ENCODE measurements at regions not wholly inside any gene's neighbourhood (a gene's known extent, or its start where the extent isn't known, plus 50 kb on each side); places are given as distances from the start of the nearest gene placed in this dataset.

- H2AFZ ChIP-seq (ENCODE audit: low read depth, low read length): no peak overlapping the region
- H3K4me3 ChIP-seq (ENCODE audit: low read depth in 1 of 2, low read length in 2 of 2): no peak overlapping the region
- H3K36me3 ChIP-seq (ENCODE audit: insufficient read depth, low read length): no peaks in the 10 kb centered on the region
- TF ChIP-seq EZH2 (IDR thresholded peaks at IDR 0.05; ENCODE audit: borderline replicate concordance, low read depth, low read length, severe bottlenecking) (no peak), CTCF (IDR thresholded peaks at IDR 0.05; ENCODE audit: borderline replicate concordance, extremely low read depth, low read length, poor library complexity, severe bottlenecking) (no peak)
- H3K9ac ChIP-seq (ENCODE audit: low read depth, low read length): no peak overlapping the region
- no peaks in the 10 kb centered on the region for H3K79me2 ChIP-seq (ENCODE audit: insufficient read depth, low read length)
- H3K27ac ChIP-seq (ENCODE audit: low read length): no peak overlapping the region
- no peaks in the 10 kb centered on the region for H3K4me1 ChIP-seq (ENCODE audit: insufficient read depth, low read length)
- H4K20me1 ChIP-seq (ENCODE audit: insufficient read depth, low read length): no peaks in the 10 kb centered on the region
- no peak for DNase-seq
- H3K9me3 ChIP-seq (ENCODE audit: insufficient read depth, low read length, severe bottlenecking): no peaks in the 10 kb centered on the region
- no peak for ATAC-seq (ENCODE audit: insufficient read depth, low read depth)
- H3K4me2 ChIP-seq (ENCODE audit: insufficient read depth, low read length): no peak overlapping the region
- H3K27me3 ChIP-seq (ENCODE audit: insufficient read depth, low read length, poor library complexity): peaks cover 2% of the 10 kb centered on the region
These were observed 221.2 kb downstream of the DMRT2 start for GRCh38 chr9:1271367-1271766.

DNA sequence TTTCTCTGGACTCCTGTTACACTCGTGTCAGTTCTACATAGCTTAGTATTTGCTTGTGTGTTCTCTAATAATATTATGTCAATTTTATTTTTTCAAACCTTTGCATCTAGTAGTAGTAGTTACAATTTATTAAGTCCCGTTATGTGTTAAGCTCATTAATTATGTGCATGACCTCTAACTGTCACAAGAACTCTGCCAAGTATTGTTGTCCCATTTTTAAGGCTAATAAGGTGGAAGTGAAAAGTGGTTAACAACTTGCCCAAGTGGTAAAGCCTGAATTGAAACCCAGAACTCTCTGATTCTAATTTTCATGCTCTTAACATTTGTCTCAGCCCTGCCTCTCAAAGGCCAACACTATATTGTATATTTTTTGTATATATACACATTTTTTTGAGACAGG, 221.6 kb downstream of the DMRT2 start:
- Histone ChIP-seq H3K9ac (ENCODE audit: low read depth, low read length) (no peak overlapping the region), H3K4me2 (ENCODE audit: insufficient read depth, low read length) (no peak overlapping the region), H3K79me2 (ENCODE audit: insufficient read depth, low read length) (no peaks in the 10 kb centered on the region), H3K9me3 (ENCODE audit: insufficient read depth, low read length, severe bottlenecking) (no peaks in the 10 kb centered on the region), H4K20me1 (ENCODE audit: insufficient read depth, low read length) (no peaks in the 10 kb centered on the region), H3K4me3 (ENCODE audit: low read depth in 1 of 2, low read length in 2 of 2) (no peak overlapping the region), H3K27me3 (ENCODE audit: insufficient read depth, low read length, poor library complexity) (peaks cover 2% of the 10 kb centered on the region), H3K27ac (ENCODE audit: low read length) (no peak overlapping the region), H2AFZ (ENCODE audit: low read depth, low read length) (no peak overlapping the region), H3K36me3 (ENCODE audit: insufficient read depth, low read length) (no peaks in the 10 kb centered on the region), H3K4me1 (ENCODE audit: insufficient read depth, low read length) (no peaks in the 10 kb centered on the region)
- ATAC-seq (ENCODE audit: insufficient read depth, low read depth): no peak
- no peak for DNase-seq
- TF ChIP-seq EZH2 (IDR thresholded peaks at IDR 0.05; ENCODE audit: borderline replicate concordance, low read depth, low read length, severe bottlenecking): no peak
- no peak for TF ChIP-seq CTCF (IDR thresholded peaks at IDR 0.05; ENCODE audit: borderline replicate concordance, extremely low read depth, low read length, poor library complexity, severe bottlenecking)

DNA sequence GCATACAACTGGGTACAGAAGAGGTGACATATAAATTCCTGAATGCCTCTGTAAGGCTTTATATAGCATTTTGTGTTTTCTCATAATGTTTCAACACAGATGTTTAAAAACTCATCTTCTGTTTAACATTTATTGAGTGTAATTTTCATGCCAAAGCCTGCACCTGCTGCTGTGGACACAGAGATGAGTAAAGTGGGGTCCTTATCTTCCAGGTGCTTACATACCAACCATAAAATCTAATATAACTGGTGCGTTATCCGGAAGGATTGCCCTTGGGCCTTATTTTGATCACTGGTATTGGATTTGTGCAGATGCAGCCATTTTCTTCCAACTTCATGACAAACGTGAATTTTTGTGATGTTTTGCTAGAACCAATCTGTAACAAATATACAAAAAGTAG, 222.3 kb downstream of the DMRT2 start:
- Histone ChIP-seq H3K27ac (ENCODE audit: low read length) (no peak overlapping the region), H3K9me3 (ENCODE audit: insufficient read depth, low read length, severe bottlenecking) (no peaks in the 10 kb centered on the region), H3K9ac (ENCODE audit: low read depth, low read length) (no peak overlapping the region), H3K4me3 (ENCODE audit: low read depth in 1 of 2, low read length in 2 of 2) (no peak overlapping the region), H4K20me1 (ENCODE audit: insufficient read depth, low read length) (no peaks in the 10 kb centered on the region), H3K27me3 (ENCODE audit: insufficient read depth, low read length, poor library complexity) (peaks cover 2% of the 10 kb centered on the region), H3K4me1 (ENCODE audit: insufficient read depth, low read length) (no peaks in the 10 kb centered on the region), H2AFZ (ENCODE audit: low read depth, low read length) (no peak overlapping the region), H3K4me2 (ENCODE audit: insufficient read depth, low read length) (no peak overlapping the region), H3K79me2 (ENCODE audit: insufficient read depth, low read length) (no peaks in the 10 kb centered on the region), H3K36me3 (ENCODE audit: insufficient read depth, low read length) (no peaks in the 10 kb centered on the region)
- TF ChIP-seq CTCF (IDR thresholded peaks at IDR 0.05; ENCODE audit: borderline replicate concordance, extremely low read depth, low read length, poor library complexity, severe bottlenecking) (no peak), EZH2 (IDR thresholded peaks at IDR 0.05; ENCODE audit: borderline replicate concordance, low read depth, low read length, severe bottlenecking) (no peak)
- ATAC-seq (ENCODE audit: insufficient read depth, low read depth) (no peak), DNase-seq (no peak)

- no peak overlapping the region for H3K4me2 ChIP-seq (ENCODE audit: insufficient read depth, low read length)
- no peak overlapping the region for H2AFZ ChIP-seq (ENCODE audit: low read depth, low read length)
- no peak overlapping the region for H3K9ac ChIP-seq (ENCODE audit: low read depth, low read length)
- DNase-seq: no peak
- H3K79me2 ChIP-seq (ENCODE audit: insufficient read depth, low read length): no peaks in the 10 kb centered on the region
- H3K27ac ChIP-seq (ENCODE audit: low read length): no peak overlapping the region
- no peaks in the 10 kb centered on the region for H3K9me3 ChIP-seq (ENCODE audit: insufficient read depth, low read length, severe bottlenecking)
- H3K4me3 ChIP-seq (ENCODE audit: low read depth in 1 of 2, low read length in 2 of 2): no peak overlapping the region
- no peak for ATAC-seq (ENCODE audit: insufficient read depth, low read depth)
- H3K4me1 ChIP-seq (ENCODE audit: insufficient read depth, low read length): no peaks in the 10 kb centered on the region
- H4K20me1 ChIP-seq (ENCODE audit: insufficient read depth, low read length): no peaks in the 10 kb centered on the region
- H3K36me3 ChIP-seq (ENCODE audit: insufficient read depth, low read length): no peaks in the 10 kb centered on the region
- peaks cover 2% of the 10 kb centered on the region for H3K27me3 ChIP-seq (ENCODE audit: insufficient read depth, low read length, poor library complexity)
- TF ChIP-seq CTCF (IDR thresholded peaks at IDR 0.05; ENCODE audit: borderline replicate concordance, extremely low read depth, low read length, poor library complexity, severe bottlenecking): no peak
- TF ChIP-seq EZH2 (IDR thresholded peaks at IDR 0.05; ENCODE audit: borderline replicate concordance, low read depth, low read length, severe bottlenecking): no peak
These were observed 223.7 kb downstream of the DMRT2 start for GRCh38 chr9:1273859-1274258.

All from DND-41 (cell line).